ENCODE measurements at regions not wholly inside any gene's neighbourhood (a gene's known extent, or its start where the extent isn't known, plus 50 kb on each side); places are given as distances from the start of the nearest gene placed in this dataset.

- DNase-seq (ENCODE audit: low read depth): no peak
- no peak for TF ChIP-seq CTCF (conservative IDR thresholded peaks at IDR 0.05; ENCODE audit: low read depth, low read length)
- H3K4me3 ChIP-seq (ENCODE audit: low read depth, low read length): no peak overlapping the region
These were observed 293.0 kb upstream of the NPSR1 start for GRCh38 chr7:34365011-34365410.

- no peak overlapping the region for H3K4me3 ChIP-seq (ENCODE audit: low read depth, low read length)
- no peak for TF ChIP-seq CTCF (conservative IDR thresholded peaks at IDR 0.05; ENCODE audit: low read depth, low read length)
- no peak for DNase-seq (ENCODE audit: low read depth)
These were observed 292.4 kb upstream of the NPSR1 start for GRCh38 chr7:34365611-34366010.

GRCh38 chr7:34371922-34372321 lies 286.1 kb upstream of the NPSR1 start:
- no peak overlapping the region for H3K4me3 ChIP-seq (ENCODE audit: low read depth, low read length)
- DNase-seq (ENCODE audit: low read depth): no peak
- no peak for TF ChIP-seq CTCF (conservative IDR thresholded peaks at IDR 0.05; ENCODE audit: low read depth, low read length)

GRCh38 chr7:34373940-34374339 lies 284.1 kb upstream of the NPSR1 start:
- TF ChIP-seq CTCF (conservative IDR thresholded peaks at IDR 0.05; ENCODE audit: low read depth, low read length): no peak
- no peak overlapping the region for H3K4me3 ChIP-seq (ENCODE audit: low read depth, low read length)
- DNase-seq (ENCODE audit: low read depth): no peak

GRCh38 chr7:34382166-34382893 lies 275.7 kb upstream of the NPSR1 start:
- H3K4me3 ChIP-seq (ENCODE audit: low read depth, low read length): no peak overlapping the region
- TF ChIP-seq CTCF (conservative IDR thresholded peaks at IDR 0.05; ENCODE audit: low read depth, low read length): no peak
- DNase-seq (ENCODE audit: low read depth): no peak

GRCh38 chr7:34385384-34385783 lies 272.6 kb upstream of the NPSR1 start:
- H3K4me3 ChIP-seq (ENCODE audit: low read depth, low read length): no peak overlapping the region
- TF ChIP-seq CTCF (conservative IDR thresholded peaks at IDR 0.05; ENCODE audit: low read depth, low read length): no peak

More at GRCh38 chr7:34385384-34385783, 272.6 kb upstream of the NPSR1 start:
- peak; percentile 29 for DNase-seq (ENCODE audit: low read depth)

Measured in choroid plexus epithelial cell (primary cell).